ENCODE measurements at regions not wholly inside any gene's neighbourhood (a gene's known extent, or its start where the extent isn't known, plus 50 kb on each side); places are given as distances from the start of the nearest gene placed in this dataset.
"Not testable (repeated sequence)": the region's sequence is repeated elsewhere in the genome, so short reads cannot be mapped to it uniquely, and the experiment has no call there.

DNA sequence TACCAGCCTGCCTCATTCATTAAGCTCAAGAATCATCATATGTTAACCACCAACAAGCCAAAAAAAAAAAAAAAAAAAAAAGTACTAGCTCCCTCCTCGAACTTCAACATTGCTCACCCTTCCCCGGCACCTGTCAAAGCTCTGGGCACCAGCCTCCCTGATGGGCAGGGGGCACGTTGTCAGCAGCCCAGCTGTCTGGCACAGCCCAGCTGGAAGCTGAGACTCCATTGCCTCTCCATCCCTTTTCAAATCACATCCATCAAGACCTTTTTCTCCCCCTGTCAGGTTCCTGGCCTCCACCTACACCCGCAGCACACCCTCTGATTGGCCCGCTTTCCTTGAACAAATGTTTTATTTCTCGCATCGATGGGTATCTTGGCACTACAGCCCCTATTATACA is 913.3 kb upstream of the AUTS2 start:
- no peak for DNase-seq

DNA sequence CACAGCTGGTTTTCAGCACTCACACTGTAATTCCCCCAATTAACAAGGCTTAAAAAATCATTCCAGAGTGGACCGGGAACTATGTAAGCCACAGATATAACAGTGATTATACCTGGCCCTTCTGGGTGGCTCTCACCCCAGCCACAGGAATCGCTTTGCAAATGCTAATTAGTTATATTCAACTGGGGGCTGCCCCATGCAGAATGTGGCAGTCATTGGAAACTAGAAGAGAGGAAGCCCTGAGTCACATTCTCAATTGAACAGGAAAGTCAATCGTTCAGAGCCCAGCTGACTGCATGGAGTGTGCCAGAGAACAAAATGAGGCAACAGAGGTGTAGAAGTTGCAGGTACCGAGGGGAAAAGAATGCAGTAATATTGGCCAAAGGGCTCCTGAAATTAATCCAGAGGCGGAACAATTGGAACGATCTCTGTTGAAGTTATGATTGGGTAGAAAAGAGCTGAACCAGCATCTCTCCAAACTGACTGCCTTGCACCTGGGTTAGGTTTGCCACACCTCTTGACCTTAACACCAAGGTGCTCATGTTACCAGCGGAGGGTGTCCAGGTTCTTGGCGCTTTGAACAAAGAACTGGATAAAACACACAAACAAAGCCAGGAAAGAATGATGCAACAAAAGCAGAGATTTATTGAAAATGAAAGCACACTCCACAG is 909.7 kb upstream of the AUTS2 start:
- no peak for DNase-seq

DNA sequence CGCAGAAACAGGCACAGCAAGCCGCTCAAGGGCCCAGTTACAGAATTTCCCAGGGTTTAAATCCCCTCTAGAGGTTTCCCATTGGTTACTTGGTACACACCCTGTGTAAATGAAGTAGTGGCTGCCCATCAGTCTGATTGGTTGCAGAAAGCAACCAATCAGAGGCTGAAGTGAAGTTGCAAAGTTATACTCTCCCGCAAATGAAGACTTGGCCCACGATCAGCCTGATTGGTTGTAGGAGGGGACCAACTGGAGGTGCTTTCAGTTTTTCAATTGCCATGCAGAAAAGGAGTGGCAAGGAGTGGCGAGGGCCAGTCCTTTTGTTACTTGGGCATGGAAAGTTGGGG is 909.2 kb upstream of the AUTS2 start:
- DNase-seq: no peak

DNA sequence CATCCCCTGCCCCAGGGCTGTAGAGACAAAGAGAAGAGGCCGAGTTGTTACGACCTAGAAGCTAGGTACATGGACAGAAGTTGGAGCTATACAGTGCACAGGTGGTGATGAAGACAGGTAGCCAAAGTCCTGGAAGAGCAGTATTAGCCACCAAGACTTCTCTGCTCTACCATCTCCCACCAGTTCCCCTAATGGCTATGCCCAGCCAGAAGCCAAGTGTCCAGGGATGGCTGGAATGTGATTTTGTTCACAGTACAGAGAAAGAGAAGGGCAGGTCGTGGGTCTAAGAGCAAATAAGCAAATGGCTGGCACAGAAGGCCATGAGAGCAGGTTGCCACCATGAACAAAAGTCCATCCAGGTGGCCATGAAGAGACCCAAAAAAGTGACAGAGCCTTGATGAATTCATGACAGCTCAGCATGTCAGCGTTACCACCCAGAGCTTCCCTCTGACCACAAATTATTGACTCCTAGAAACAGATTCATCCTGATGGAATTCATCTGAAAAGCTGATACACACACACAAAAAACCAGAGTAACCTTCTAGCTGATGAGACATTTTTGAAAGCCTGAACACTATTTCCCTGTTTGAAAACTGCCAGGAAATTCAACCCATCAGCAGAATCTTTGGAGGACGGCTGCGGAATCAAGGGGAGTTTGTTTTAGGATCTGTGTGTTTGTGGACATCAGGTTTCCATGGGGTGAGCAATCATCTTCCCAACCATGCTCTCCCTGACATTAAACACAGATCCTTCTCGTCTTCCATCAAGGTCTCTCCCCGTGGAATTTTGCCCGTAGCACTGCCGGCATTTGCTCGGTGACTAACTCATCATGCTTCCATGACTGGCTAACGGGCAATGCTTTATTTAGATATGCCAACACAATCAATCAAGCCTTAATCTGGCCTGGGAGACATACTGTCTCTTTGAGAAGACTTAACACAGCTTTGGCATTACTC is 906.7 kb upstream of the AUTS2 start:
- DNase-seq: no peak

DNA sequence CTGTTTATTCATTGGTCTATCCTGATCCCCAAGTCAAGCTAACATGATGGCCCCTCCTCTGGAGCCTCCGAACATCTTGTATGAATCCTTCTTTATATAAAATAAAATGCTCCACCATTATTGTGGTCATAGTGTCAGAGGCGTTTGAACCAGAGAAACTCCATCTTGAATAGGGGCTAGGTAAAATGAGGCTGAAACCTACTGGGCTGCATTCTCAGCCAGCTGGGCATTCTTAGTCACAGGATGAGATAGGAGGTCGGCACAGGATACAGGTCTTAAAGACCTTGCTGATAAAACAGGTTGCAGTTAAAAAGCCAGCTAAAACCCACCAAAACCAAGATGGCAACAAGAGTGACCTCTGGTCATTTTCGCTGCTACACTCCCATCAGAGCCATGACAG is 905.8 kb upstream of the AUTS2 start:
- no peak for DNase-seq

DNA sequence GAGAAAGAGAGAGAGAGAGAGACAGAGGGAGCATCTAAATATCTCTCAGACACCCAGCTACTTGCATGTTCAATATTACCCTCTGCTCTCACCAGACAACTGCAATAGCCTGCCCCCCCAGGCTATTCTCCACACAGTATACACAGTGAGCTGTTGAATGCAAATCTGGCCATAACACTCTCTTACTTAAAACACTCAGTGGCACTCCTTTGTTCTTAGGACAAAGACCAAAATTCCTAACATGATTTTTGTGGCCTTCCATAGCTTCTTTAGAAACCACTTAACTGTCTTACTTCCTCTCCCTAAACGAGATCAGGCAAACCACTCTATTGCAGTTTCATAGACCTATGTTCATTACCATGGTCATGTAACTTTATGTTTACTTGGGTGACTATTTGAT is 903.6 kb upstream of the AUTS2 start:
- no peak for DNase-seq

DNA sequence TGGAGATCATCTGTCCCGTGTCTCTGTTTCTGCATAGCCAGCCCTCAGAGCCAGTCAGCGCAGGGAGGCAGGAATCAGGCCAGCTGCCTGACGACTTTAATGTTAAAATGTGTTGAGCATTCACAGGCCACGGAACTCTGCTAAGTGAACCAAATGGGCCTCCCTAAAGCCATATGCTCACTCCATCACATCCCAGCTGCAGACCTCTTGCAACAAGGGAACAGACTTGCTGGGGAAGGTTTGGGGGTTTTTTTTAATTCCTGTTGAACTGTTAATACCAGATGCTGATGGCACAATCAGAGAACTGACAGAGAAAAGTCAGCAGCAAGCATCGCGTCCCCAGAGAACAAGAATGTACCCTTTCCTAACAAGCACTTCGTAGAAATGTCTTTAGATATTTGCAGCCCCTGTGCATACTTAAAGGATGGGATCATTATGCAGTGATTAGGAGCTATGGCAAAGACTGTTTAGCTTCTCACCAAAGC is 900.4 kb upstream of the AUTS2 start:
- DNase-seq: no peak

DNA sequence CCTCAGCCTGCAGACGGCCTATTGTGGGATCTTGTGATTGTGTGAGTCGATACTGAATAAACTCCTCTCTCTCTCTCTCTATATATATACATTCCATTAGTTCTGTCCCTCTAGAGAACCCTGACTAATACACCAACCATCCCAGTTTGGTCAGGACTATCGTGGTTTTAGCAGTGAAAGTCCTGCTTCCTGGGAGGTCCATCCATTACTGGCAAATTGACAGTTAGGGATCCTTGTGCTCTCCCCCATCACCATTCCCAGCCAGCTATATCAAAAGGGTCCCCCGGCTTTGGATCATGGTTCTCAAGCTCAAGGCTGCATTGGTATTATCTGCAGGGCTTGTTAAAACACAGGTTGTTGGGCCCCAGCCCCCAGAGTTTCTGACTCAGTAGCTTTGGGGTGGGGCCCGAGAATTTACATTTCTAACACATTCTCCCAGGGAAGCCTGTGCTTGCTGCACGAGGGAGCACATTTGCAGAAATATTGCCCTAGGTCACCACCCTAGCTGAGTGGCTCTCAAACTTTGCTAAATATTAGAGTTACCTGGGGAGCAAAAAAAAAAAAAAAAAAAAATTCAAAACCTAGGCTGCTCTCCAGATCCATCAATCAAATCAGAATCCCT is 899.1 kb upstream of the AUTS2 start:
- no peak for DNase-seq

DNA sequence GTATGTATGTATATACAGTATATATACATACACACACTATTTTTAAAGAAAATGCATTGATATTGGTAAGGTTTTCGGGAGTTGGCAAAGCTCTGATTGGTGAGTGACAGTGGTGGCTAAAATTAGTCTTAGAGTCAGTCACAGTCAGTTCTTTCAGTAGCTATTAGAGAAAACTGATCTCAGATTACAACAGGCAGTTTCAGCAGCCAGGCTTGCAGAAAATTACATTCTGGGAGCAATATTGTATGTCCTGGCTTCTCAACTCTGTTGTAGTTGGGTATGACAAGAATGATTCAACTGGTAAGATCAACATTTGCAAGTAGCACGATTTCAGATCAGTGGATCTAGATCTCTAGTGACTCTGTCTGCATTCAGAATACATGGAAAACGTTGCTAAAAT is 897.9 kb upstream of the AUTS2 start:
- DNase-seq: no peak

DNA sequence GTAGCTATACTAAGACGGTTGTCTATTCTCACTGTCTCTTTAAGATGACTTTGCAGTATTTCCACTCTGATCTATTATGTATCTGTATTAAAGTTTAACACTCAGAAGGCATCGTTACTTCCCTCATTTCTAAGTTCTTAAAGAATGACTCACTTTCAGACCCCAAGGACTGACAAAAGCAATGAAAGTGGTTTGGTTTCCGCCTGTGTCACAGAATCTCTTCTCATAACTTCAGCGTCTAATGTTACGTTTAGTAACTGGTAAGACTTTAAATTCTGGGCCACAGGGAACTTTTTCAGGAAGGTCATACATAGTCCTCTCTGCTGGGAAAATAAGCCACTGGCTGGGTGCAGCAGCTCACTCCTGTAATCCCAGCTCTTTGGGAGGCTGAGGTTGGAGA is 892.0 kb upstream of the AUTS2 start:
- DNase-seq: no peak

DNA sequence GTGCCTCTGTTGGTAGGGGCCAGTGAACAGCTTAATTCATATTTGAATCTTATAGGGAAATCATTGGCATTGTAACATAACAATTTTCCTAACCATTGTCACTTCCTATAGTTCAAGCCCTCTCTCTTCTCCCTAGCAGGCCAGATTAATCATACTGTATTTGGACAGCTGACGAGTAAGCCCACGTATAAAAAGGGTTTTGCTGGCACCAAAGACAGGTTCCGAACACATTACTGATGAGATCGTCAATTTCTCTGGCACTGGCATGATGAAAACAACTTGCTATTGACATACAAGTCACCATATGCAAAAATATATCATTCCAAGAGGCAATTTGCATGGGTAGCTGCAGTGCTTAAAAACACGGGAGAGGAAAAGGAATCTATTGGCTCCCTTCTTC is 891.1 kb upstream of the AUTS2 start:
- DNase-seq: no peak

DNA sequence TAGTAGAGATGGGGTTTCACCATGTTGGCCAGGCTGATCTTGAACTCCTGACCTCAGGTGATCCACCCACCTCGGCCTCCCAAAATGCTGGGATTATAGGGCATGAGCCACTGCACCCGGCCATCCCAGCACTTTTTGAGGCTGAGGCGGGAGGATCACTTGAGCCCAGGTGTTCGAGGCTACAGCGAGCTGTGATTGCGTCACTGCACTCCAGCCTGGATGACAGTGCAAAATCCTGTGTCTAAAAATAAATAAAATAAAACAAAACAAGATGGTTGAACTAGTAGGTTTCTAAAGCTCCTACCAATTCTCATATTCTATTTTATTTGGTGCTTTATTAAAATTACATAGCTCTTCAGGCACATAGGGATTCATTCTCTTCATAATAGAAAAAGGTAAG is 890.3 kb upstream of the AUTS2 start:
- no peak for DNase-seq

DNA sequence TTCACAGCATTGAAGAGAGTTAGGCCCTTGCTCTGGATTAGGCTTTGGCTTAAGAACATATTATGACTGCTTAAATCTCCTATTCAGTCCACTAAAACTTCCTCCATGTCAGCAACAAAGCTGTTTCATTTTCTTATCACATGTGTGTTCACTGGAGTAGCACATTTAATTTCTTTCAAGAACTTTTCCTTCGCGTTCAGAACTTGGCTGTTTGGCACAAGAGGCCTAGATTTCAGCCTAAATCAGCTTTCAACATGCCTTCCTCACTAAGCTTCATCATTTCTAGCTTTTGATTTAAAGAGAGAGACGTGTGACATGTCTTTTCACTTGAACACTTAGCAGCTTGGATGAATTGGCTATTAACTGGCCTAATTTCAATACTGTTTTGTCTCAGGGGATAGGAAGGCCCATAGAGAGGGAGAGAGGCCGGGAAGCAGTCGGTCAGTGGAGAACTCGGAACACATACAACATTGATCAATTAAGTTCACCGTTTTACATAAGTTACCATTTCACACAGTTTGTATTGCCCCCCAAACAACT is 885.2 kb upstream of the AUTS2 start:
- DNase-seq: no peak

DNA sequence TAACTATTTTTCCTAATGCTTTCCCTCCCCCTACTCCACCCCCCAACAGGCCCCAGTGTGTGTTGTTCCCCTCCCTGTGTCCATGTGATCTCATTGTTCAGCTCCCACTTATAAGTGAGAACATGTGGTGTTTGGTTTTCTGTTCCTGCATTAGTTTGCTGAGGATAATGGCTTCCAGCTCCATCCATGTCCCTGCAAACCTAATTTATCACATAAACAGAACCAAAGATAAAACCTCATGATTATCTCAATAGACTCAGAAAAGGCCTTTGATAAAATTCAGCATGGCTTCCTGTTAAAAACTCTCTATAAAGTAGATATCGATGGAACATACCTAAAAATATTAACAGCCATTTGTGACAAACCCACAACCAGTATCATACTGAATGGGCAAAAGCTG is 884.1 kb upstream of the AUTS2 start:
- DNase-seq: not testable (repeated sequence)

DNA sequence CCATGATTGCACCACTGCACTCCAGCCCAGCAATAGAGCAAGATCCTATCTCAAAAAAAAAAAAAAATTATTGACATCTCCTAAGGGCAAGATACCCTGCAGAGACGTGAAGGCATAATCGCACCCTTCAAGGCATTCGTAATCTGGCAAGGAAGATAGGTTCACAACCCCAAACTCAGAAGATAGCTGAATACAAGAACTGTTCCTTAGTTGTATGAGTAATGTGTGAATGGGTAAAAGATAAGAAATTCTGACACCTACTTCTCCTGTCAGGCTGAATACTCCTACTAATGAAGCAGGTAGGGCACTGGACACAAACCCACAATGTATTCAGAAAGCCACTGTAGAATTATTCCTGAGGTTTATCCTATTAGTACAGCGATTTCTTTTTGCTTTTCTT is 882.4 kb upstream of the AUTS2 start:
- no peak for DNase-seq

DNA sequence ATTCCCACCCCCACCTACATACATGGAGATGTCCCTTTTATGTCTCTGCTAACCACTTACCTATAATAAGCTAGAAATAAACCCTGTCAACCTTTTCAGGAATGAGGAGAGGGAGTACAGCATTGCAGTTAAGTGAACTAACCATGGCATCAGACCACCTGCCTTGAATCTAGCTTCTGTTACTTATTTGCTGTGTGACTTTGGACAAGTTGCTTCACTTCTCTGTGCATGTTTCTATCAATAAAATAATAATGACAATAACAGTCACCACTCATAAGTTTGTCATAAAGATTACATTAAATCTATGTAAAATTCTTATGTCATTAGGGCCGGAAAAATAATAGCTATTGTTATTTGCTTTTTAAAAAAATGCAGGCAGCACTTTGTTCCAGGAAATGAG is 881.1 kb upstream of the AUTS2 start:
- no peak for DNase-seq

DNA sequence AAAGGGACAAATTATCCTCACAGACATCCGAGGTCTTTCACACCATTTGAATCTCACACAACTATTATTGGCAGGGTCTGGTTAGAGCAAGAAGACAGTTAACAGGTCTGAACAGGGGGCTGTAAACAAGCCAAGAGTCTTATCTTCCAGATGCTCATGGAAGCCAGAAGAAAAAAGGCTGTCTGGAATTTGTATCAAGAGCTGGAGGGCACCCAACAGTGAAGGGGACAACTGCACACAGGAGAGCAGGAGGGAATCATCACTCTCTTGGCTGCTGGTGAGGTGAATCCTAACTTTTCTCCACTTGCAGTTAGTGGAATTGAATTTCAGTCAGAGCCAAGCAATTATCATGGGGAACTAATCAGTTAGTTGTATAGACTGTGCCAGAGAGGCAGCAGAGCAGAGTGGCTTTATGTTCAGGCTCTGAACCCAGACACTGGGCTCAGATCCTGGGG is 880.2 kb upstream of the AUTS2 start:
- no peak for DNase-seq

DNA sequence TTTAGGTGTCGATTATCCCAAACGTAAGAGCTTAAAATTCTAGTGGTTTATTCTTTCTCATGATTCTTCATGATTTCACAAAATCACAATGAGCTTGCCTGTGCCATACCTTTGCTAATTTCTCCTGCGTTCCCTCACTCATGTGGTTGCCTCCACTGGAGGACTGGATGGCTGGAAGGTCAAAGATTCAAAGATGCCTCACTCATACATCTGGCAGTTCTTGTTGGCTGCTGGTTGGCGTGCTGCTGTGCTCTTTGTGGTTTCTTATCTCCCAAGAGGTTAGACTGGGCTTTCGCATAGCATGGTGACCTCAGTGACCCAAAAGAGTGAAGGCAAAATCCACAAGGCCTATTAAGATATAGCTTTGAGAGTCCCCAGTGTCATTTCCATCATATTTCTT is 877.6 kb upstream of the AUTS2 start:
- DNase-seq: no peak

DNA sequence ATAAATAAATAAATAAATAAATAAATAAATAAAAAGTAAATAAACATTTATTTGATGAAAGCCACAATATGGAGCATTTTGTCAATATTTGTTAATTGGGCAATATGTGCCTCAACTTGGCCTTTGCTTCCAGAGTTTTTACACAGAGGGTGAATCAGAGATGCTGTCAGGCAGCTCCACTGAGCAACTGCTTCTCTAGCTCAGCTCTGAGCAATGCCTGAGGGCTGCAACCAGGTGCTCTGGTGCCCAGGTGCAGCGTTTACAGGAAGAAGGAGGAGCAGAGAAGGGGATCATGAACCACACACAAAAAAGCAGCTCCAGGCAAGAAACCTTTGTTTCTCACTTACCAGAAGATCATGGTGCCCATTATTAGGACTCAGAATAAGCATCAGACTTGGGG is 876.2 kb upstream of the AUTS2 start:
- DNase-seq: no peak

DNA sequence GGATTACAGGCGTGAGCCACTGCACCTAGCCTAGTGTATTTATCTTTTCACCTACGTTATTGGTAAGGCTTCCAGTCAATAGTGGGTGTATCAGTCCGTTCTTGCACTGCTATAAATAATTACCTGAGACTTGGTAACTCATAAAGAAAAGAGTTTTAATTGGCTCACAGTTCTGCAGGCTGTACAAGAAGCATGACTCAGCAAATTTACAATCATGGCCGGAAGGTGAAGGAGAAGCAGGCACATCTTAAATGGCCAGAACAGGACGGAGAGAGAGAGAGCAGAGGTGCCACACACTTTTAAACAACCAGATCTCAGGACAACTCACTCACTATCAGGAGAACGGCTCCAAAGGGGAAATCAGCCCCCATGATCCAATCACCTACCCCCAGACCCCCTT is 873.3 kb upstream of the AUTS2 start:
- DNase-seq: no peak

DNA sequence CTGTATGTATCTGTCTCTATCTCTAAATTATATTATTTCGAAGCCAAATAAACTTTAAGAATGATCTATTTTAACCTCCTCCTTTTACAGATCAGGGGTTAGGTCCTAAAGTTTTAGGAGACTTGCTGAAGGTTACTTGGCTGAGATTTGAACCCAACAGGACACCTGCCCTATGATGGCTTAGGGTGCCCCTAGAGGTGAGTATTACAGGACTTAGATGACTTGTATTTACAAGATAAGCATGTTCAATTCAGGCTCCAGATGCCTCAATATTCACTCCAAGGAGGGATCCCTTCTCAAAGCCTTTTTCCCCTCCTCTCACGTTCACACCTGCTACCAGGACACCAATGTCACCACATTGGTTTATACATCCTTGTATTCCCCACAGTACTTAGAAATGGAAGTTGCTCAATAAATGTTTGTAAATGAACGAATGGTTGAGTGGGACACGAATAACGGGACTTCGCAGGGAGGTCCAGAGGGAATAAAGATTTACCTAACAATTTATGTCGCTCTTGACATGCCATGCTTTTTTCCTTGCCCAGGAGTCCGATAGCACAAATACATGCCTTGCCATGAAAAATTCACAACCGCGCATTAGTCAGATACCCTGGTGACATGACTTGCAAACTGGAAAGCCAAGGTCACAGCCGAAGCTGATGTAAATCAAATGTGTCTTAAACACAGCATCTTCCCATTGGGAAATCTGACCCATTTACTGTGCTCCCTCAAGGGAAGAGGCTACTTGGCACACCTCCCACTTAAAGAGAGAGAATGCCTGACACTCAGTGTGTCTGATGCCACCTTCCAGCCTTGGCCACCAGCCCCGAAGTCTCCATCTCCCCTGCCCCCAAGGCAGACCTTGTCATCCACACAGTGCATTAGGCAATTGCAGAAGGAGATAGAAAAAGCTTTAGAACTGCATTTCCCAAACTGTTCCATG is 872.2 kb upstream of the AUTS2 start:
- no peak for DNase-seq

DNA sequence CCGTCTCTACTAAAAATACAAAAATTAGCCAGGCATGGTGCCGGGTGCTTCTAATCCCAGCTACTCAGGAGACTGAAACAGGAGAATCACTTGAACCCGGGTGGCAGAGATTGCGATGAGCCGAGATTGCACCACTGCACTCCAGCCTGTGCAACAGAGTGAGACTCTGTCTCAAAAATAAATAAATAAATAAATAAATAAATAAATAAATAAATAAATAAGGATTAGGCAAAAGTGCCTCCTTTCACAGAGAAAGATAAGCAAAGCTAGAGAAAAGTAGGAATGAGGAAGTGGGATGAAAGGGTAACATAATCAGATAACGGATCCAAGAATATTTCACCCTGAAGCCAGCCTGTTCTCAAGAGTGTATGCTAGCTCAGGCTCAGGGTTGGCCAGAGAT is 869.6 kb upstream of the AUTS2 start:
- DNase-seq: not testable (repeated sequence)

Data from stimulated activated CD4-positive, alpha-beta T cell treated with anti-CD3 and anti-CD28 coated beads, Interleukin-1b, Interleukin-23, amount 100 ng/mL, for 48 hours (primary cell).